Loucy (cell line): ENCODE measurements at regions not wholly inside any gene's neighbourhood (a gene's known extent, or its start where the extent isn't known, plus 50 kb on each side); places are given as distances from the start of the nearest gene placed in this dataset.

Source experiments
- H2AFZ ChIP-seq: fragments of 200-600 bp; sonication (generic); 2 replicates; pipeline ENCODE4 v1.6.0; 2016; ENCODE audit warnings: antibody characterized with exemption, mild to moderate bottlenecking, low read length, moderate library complexity
- H3F3A ChIP-seq: fragments of 200-600 bp; 2 replicates; pipeline ENCODE4 v1.6.0; 2016; ENCODE audit warnings: antibody characterized with exemption, low read depth, mild to moderate bottlenecking
- H3K27me3 ChIP-seq: fragments of 200-600 bp; sonication (generic); 2 replicates; pipeline ENCODE4 v1.6.1; 2014; ENCODE audit warnings: low read length, mild to moderate bottlenecking; ENCODE audit not compliant: insufficient read depth, poor library complexity, severe bottlenecking
- H3K36me3 ChIP-seq: fragments of 200-600 bp; sonication (generic); 2 replicates; pipeline ENCODE4 v1.6.1; 2016; ENCODE audit warnings: low read length; ENCODE audit not compliant: insufficient read depth
- H3K4me1 ChIP-seq: fragments of 200-600 bp; sonication (generic); 2 replicates; pipeline ENCODE4 v1.5.1; 2014; ENCODE audit warnings: low read length, mild to moderate bottlenecking; ENCODE audit not compliant: insufficient read depth, poor library complexity, severe bottlenecking
- H3K4me2 ChIP-seq: fragments of 200-600 bp; sonication (generic); 2 replicates; pipeline ENCODE4 v1.6.0; 2014; ENCODE audit warnings: antibody characterized with exemption, low read length, low read depth, mild to moderate bottlenecking; ENCODE audit not compliant: poor library complexity, severe bottlenecking
- H3K4me3 ChIP-seq: fragments of 200-600 bp; sonication (generic); 2 replicates; pipeline ENCODE4 v1.5.1; 2014; ENCODE audit warnings: low read length, mild to moderate bottlenecking, mixed read lengths; ENCODE audit not compliant: poor library complexity, severe bottlenecking
- H3K79me2 ChIP-seq: fragments of 200-600 bp; sonication (generic); 2 replicates; pipeline ENCODE4 v1.6.1; 2014; ENCODE audit warnings: low read length; ENCODE audit not compliant: insufficient read depth
- H3K9ac ChIP-seq: fragments of 200-600 bp; sonication (generic); 2 replicates; pipeline ENCODE4 v1.6.0; 2014; ENCODE audit warnings: mild to moderate bottlenecking, low read depth, low read length, moderate library complexity; ENCODE audit not compliant: poor library complexity, severe bottlenecking
- H3K9me2 ChIP-seq: fragments of 200-600 bp; sonication (generic); replicated peaks from 2 replicates; pipeline ENCODE4 v1.6.1; 2016; ENCODE audit warnings: low read depth, low read length, mixed read lengths
- H3K9me3 ChIP-seq: fragments of 200-600 bp; sonication (generic); 2 replicates; pipeline ENCODE4 v1.6.1; 2014; ENCODE audit warnings: mild to moderate bottlenecking, antibody characterized with exemption, low read length, low read depth; ENCODE audit not compliant: insufficient read depth
- H4K20me1 ChIP-seq: fragments of 200-600 bp; sonication (generic); 2 replicates; pipeline ENCODE4 v1.6.0; 2014; ENCODE audit warnings: antibody characterized with exemption, low read length, mild to moderate bottlenecking; ENCODE audit not compliant: insufficient read depth, poor library complexity, severe bottlenecking
- EZH2phosphoT487 ChIP-seq: fragments of 200-600 bp; IDR thresholded peaks from 2 replicates; pipeline ENCODE4 v1.6.1; 2018; ENCODE audit warnings: antibody characterized with exemption, mild to moderate bottlenecking, moderate library complexity, borderline replicate concordance
- TF ChIP-seq, protein P1 (sequence below): fragments of 200-600 bp; sonication (generic); conservative IDR thresholded peaks from 2 replicates; pipeline ENCODE4 v1.5.1; 2014; ENCODE audit warnings: mild to moderate bottlenecking, antibody characterized with exemption, low read length

- no peak overlapping the region for H3K4me2 ChIP-seq
- H4K20me1 ChIP-seq, result no peaks in the 10 kb centered on the region
- TF ChIP-seq, protein P1, sequence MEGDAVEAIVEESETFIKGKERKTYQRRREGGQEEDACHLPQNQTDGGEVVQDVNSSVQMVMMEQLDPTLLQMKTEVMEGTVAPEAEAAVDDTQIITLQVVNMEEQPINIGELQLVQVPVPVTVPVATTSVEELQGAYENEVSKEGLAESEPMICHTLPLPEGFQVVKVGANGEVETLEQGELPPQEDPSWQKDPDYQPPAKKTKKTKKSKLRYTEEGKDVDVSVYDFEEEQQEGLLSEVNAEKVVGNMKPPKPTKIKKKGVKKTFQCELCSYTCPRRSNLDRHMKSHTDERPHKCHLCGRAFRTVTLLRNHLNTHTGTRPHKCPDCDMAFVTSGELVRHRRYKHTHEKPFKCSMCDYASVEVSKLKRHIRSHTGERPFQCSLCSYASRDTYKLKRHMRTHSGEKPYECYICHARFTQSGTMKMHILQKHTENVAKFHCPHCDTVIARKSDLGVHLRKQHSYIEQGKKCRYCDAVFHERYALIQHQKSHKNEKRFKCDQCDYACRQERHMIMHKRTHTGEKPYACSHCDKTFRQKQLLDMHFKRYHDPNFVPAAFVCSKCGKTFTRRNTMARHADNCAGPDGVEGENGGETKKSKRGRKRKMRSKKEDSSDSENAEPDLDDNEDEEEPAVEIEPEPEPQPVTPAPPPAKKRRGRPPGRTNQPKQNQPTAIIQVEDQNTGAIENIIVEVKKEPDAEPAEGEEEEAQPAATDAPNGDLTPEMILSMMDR, result no peak
- TF ChIP-seq EZH2phosphoT487, result no peak
- no peaks in the 10 kb centered on the region for H3K9me3 ChIP-seq
- no peaks in the 10 kb centered on the region for H3K4me1 ChIP-seq
- H2AFZ ChIP-seq, result no peak overlapping the region
- H3K27me3 ChIP-seq, result no peaks in the 10 kb centered on the region
- no peaks in the 10 kb centered on the region for H3K9me2 ChIP-seq
- no peaks in the 10 kb centered on the region for H3K36me3 ChIP-seq
- no peak overlapping the region for H3K4me3 ChIP-seq
- H3K79me2 ChIP-seq, result no peaks in the 10 kb centered on the region
- no peaks in the 10 kb centered on the region for H3F3A ChIP-seq
- H3K9ac ChIP-seq, result no peak overlapping the region
Measured at GRCh38 chr1:34627465-34628240, 127.2 kb upstream of the GJB5 start.

- Histone ChIP-seq H3K79me2 (no peaks in the 10 kb centered on the region), H3K4me2 (no peak overlapping the region), H3K9ac (no peak overlapping the region), H4K20me1 (no peaks in the 10 kb centered on the region), H3K4me1 (no peaks in the 10 kb centered on the region), H3K36me3 (no peaks in the 10 kb centered on the region), H2AFZ (no peak overlapping the region), H3F3A (no peaks in the 10 kb centered on the region), H3K4me3 (no peak overlapping the region), H3K9me2 (no peaks in the 10 kb centered on the region), H3K27me3 (no peaks in the 10 kb centered on the region), H3K9me3 (no peaks in the 10 kb centered on the region)
- TF ChIP-seq, protein P1, result no peak
- no peak for TF ChIP-seq EZH2phosphoT487
Measured at GRCh38 chr1:34631126-34631525, 123.7 kb upstream of the GJB5 start.

- no peak for TF ChIP-seq EZH2phosphoT487
- TF ChIP-seq, protein P1, result no peak
- no peak overlapping the region for H2AFZ ChIP-seq
- no peaks in the 10 kb centered on the region for H3K4me1 ChIP-seq
- no peaks in the 10 kb centered on the region for H4K20me1 ChIP-seq
- H3K4me3 ChIP-seq, result no peak overlapping the region
- no peak overlapping the region for H3K9ac ChIP-seq
- no peaks in the 10 kb centered on the region for H3K27me3 ChIP-seq
- no peak overlapping the region for H3K4me2 ChIP-seq
- H3K9me2 ChIP-seq, result no peaks in the 10 kb centered on the region
- no peaks in the 10 kb centered on the region for H3F3A ChIP-seq
- no peaks in the 10 kb centered on the region for H3K9me3 ChIP-seq
- no peaks in the 10 kb centered on the region for H3K79me2 ChIP-seq
- H3K36me3 ChIP-seq, result no peaks in the 10 kb centered on the region
Measured at GRCh38 chr1:34639701-34640100, 115.1 kb upstream of the GJB5 start.
